PC-3 (cell line): ENCODE measurements at regions not wholly inside any gene's neighbourhood (a gene's known extent, or its start where the extent isn't known, plus 50 kb on each side); places are given as distances from the start of the nearest gene placed in this dataset.

Source experiments
- CTCF ChIP-seq: fragments of 300-600 bp; sonication (generic); conservative IDR thresholded peaks from 2 replicates; pipeline ENCODE4 v1.5.1; 2017; ENCODE audit warnings: antibody characterized with exemption, low read depth, mild to moderate bottlenecking, low read length
- EZH2 ChIP-seq: fragments of 300-600 bp; sonication (generic); IDR thresholded peaks from one replicate; pipeline ENCODE4 v1.6.1; 2017; ENCODE audit warnings: antibody characterized with exemption, mild to moderate bottlenecking, low read length; ENCODE audit not compliant: unreplicated experiment

GRCh38 chr18:73826098-73826497, 321.5 kb downstream of the FBXO15 start:
- TF ChIP-seq CTCF (no peak), EZH2 (no peak)
